T-helper 2 cell treated with Interferon-gamma antibody and Interleukin-4, amounts not matched to agents 5 μg/mL and 100 μg/mL, for 36 hours (primary cell): ENCODE measurements at regions not wholly inside any gene's neighbourhood (a gene's known extent, or its start where the extent isn't known, plus 50 kb on each side); places are given as distances from the start of the nearest gene placed in this dataset.
"Not testable (repeated sequence)": the region's sequence is repeated elsewhere in the genome, so short reads cannot be mapped to it uniquely, and the experiment has no call there.

Experiments
- DNase-seq: peaks from one replicate; pipeline ENCODE4 v3.0.0; 2021; ENCODE audit warnings: low spot score
- H3K27ac Mint-ChIP-seq: one replicate; pipeline ENCODE4 v1.8.0; 2021; ENCODE audit warnings: mild to moderate bottlenecking, mixed read lengths
- H3K27me3 Mint-ChIP-seq: one replicate; pipeline ENCODE4 v1.8.0; 2021; ENCODE audit warnings: low read depth, mixed read lengths
- H3K36me3 Mint-ChIP-seq: one replicate; pipeline ENCODE4 v1.8.0; 2021; ENCODE audit warnings: low read depth, mixed read lengths
- H3K4me1 Mint-ChIP-seq: one replicate; pipeline ENCODE4 v1.8.0; 2021; ENCODE audit warnings: low read depth, mixed read lengths
- H3K4me3 Mint-ChIP-seq: one replicate; pipeline ENCODE4 v1.8.0; 2022; ENCODE audit warnings: mild to moderate bottlenecking, moderate library complexity, mixed read lengths
- H3K9me3 Mint-ChIP-seq: one replicate; pipeline ENCODE4 v1.8.0; 2021; ENCODE audit warnings: mixed read lengths

GRCh38 chr1:207256869-207257268 is 64.6 kb upstream of the CD55 start:
- no peak for DNase-seq
- Mint-ChIP-seq H3K4me1 (no peaks in the 10 kb centered on the region), H3K27ac (no peak overlapping the region), H3K36me3 (peaks cover 2% of the 10 kb centered on the region), H3K4me3 (no peak overlapping the region), H3K27me3 (no peaks in the 10 kb centered on the region), H3K9me3 (peaks cover 46% of the 10 kb centered on the region)

- Mint-ChIP-seq H3K9me3 (peaks cover 33% of the 10 kb centered on the region), H3K27me3 (peaks cover 2% of the 10 kb centered on the region), H3K4me1 (no peaks in the 10 kb centered on the region), H3K4me3 (no peak overlapping the region), H3K27ac (no peak overlapping the region), H3K36me3 (peaks cover 2% of the 10 kb centered on the region)
- DNase-seq, result no peak
Measured at GRCh38 chr1:207259391-207259790, 62.1 kb upstream of the CD55 start.

GRCh38 chr1:207261971-207262370 is 59.5 kb upstream of the CD55 start:
- H3K27ac Mint-ChIP-seq, result no peak overlapping the region
- peaks cover 11% of the 10 kb centered on the region for H3K9me3 Mint-ChIP-seq
- no peaks in the 10 kb centered on the region for H3K4me1 Mint-ChIP-seq
- H3K36me3 Mint-ChIP-seq, result no peaks in the 10 kb centered on the region
- H3K4me3 Mint-ChIP-seq, result no peak overlapping the region
- DNase-seq, result no peak
- H3K27me3 Mint-ChIP-seq, result peaks cover 5% of the 10 kb centered on the region

- H3K4me3 Mint-ChIP-seq, H3K36me3 Mint-ChIP-seq, H3K9me3 Mint-ChIP-seq, H3K4me1 Mint-ChIP-seq, DNase-seq, H3K27me3 Mint-ChIP-seq, H3K27ac Mint-ChIP-seq: not testable (repeated sequence)
Measured at GRCh38 chr1:207262891-207263290, 58.6 kb upstream of the CD55 start.

- Mint-ChIP-seq H3K4me1 (no peaks in the 10 kb centered on the region), H3K36me3 (no peaks in the 10 kb centered on the region), H3K27ac (no peak overlapping the region), H3K9me3 (peaks cover 7% of the 10 kb centered on the region), H3K27me3 (peaks cover 8% of the 10 kb centered on the region), H3K4me3 (no peak overlapping the region)
- no peak for DNase-seq
Measured at GRCh38 chr1:207264663-207265252, 56.7 kb upstream of the CD55 start.

GRCh38 chr1:207268337-207268736 is 53.1 kb upstream of the CD55 start:
- Mint-ChIP-seq H3K27ac (no peak overlapping the region), H3K36me3 (no peaks in the 10 kb centered on the region), H3K4me3 (no peak overlapping the region), H3K4me1 (no peaks in the 10 kb centered on the region), H3K9me3 (peaks cover 4% of the 10 kb centered on the region), H3K27me3 (peaks cover 8% of the 10 kb centered on the region)
- DNase-seq, result no peak

- peaks cover 8% of the 10 kb centered on the region for H3K27me3 Mint-ChIP-seq
- peaks cover 4% of the 10 kb centered on the region for H3K9me3 Mint-ChIP-seq
- no peak overlapping the region for H3K27ac Mint-ChIP-seq
- H3K36me3 Mint-ChIP-seq, result no peaks in the 10 kb centered on the region
- H3K4me3 Mint-ChIP-seq, result no peak overlapping the region
- no peaks in the 10 kb centered on the region for H3K4me1 Mint-ChIP-seq
- no peak for DNase-seq
Measured at GRCh38 chr1:207268753-207269511, 52.5 kb upstream of the CD55 start.
